ENCODE measurements at regions not wholly inside any gene's neighbourhood (a gene's known extent, or its start where the extent isn't known, plus 50 kb on each side); places are given as distances from the start of the nearest gene placed in this dataset.

- Mint-ChIP-seq H3K4me1 (ENCODE audit: low read depth, unreplicated experiment) (no peaks in the 10 kb centered on the region), H3K9me3 (ENCODE audit: low read depth, unreplicated experiment) (peaks cover 2% of the 10 kb centered on the region), H3K27ac (ENCODE audit: unreplicated experiment) (no peak overlapping the region), H3K27me3 (ENCODE audit: unreplicated experiment) (no peaks in the 10 kb centered on the region), H3K4me3 (ENCODE audit: low read depth, unreplicated experiment) (no peak overlapping the region), H3K36me3 (ENCODE audit: insufficient read depth, unreplicated experiment) (no peaks in the 10 kb centered on the region)
- intact Hi-C loops (cut with micrococcal nuclease; ENCODE audit: unreplicated experiment): loop anchor here (10.0 kb wide), 1 partner anchor 161 kb away; no protein-coding TSS in a partner anchor
- BruUV-seq (replicated peaks): no TSS peak
- TF ChIP-seq, protein P1, sequence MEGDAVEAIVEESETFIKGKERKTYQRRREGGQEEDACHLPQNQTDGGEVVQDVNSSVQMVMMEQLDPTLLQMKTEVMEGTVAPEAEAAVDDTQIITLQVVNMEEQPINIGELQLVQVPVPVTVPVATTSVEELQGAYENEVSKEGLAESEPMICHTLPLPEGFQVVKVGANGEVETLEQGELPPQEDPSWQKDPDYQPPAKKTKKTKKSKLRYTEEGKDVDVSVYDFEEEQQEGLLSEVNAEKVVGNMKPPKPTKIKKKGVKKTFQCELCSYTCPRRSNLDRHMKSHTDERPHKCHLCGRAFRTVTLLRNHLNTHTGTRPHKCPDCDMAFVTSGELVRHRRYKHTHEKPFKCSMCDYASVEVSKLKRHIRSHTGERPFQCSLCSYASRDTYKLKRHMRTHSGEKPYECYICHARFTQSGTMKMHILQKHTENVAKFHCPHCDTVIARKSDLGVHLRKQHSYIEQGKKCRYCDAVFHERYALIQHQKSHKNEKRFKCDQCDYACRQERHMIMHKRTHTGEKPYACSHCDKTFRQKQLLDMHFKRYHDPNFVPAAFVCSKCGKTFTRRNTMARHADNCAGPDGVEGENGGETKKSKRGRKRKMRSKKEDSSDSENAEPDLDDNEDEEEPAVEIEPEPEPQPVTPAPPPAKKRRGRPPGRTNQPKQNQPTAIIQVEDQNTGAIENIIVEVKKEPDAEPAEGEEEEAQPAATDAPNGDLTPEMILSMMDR (IDR thresholded peaks at IDR 0.05; ENCODE audit: unreplicated experiment): no peak
- CTCF ChIA-PET: no interaction called here
- no peak for DNase-seq
Observed at GRCh38 chr2:175576270-175576669, 394.8 kb upstream of the ATP5MC3 start.

DNA sequence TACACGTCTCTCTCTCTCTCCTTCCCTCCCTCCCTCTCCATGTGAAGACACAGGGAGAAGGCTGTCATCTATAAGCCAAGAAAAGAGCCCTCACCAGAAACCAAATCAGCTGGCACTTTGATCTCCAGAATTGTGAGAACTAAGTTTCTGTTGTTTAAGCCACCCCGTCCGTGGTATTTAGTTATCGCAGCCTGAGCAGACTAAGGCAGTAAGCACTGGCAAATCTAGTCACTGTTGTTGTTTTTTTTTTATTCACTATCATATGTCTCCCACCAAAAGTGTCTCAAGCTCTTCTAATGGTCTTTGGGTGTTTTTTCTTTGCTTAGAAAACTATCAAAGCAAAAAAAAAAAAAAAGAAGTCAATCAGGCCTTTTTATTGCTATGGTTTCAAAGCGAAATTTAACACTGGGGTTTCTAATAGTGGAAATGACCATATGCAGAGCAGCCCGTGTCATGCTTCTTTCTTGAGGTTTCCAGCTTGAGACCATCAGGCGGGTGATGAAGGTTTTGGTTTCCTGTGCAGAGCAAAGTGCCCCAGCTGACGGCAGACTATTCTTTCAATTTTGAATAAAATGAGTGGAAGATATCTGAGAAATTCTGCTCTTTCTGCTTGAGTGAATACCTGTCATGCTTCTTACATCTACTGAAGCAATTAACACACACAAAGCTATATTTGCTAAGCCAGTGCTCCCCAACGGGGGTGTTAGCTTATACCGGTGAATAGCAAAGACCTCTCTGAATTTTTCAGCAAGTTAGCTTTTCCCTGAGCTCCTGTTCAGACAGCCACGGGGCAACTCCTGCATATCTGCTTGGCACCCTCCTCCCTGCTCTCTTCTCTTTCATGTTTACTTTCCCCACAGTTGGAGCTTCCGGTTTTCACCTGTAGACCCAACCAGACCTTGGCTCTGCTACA, 394.1 kb upstream of the ATP5MC3 start:
- CTCF ChIA-PET: no interaction called here
- intact Hi-C loops (cut with micrococcal nuclease; ENCODE audit: unreplicated experiment): loop anchor here (10.0 kb wide), 1 partner anchor 161 kb away; no protein-coding TSS in a partner anchor
- H3K4me1 Mint-ChIP-seq (ENCODE audit: low read depth, unreplicated experiment): no peaks in the 10 kb centered on the region

DNA sequence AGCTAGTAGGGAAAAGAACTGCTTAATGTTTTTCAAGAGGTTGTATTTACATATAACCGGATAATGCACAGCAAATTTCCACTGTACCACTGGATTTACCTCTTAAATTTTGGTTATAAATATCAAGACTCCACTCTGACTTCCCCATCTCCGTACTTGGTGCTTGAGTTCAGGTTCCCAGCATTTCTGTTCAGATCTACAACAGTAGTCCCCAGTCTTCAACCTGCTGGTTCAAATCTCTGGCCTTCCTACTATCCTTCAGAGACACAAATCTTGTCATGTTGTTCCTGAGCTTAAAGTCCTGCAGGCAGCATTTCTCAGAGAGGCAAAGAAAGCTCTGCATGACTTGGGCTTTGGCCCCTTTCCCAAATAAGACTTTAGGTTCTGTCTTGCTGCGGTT, 392.6 kb upstream of the ATP5MC3 start:
- H3K4me1 Mint-ChIP-seq (ENCODE audit: low read depth, unreplicated experiment): no peaks in the 10 kb centered on the region
- H3K36me3 Mint-ChIP-seq (ENCODE audit: insufficient read depth, unreplicated experiment): no peaks in the 10 kb centered on the region
- CTCF ChIA-PET: no interaction called here
- no peak for DNase-seq
- H3K27ac Mint-ChIP-seq (ENCODE audit: unreplicated experiment): no peak overlapping the region
- no peaks in the 10 kb centered on the region for H3K9me3 Mint-ChIP-seq (ENCODE audit: low read depth, unreplicated experiment)
- TF ChIP-seq, protein P1 (IDR thresholded peaks at IDR 0.05; ENCODE audit: unreplicated experiment): no peak
- intact Hi-C loops (cut with micrococcal nuclease; ENCODE audit: unreplicated experiment): loop anchor here (10.0 kb wide), 1 partner anchor 159 kb away; no protein-coding TSS in a partner anchor
- H3K4me3 Mint-ChIP-seq (ENCODE audit: low read depth, unreplicated experiment): no peak overlapping the region
- no TSS peak for BruUV-seq (replicated peaks)
- H3K27me3 Mint-ChIP-seq (ENCODE audit: unreplicated experiment): no peaks in the 10 kb centered on the region

More for the DNA sequence above, 394.1 kb upstream of the ATP5MC3 start:
- no peak for DNase-seq
- Mint-ChIP-seq H3K27me3 (ENCODE audit: unreplicated experiment) (no peaks in the 10 kb centered on the region), H3K36me3 (ENCODE audit: insufficient read depth, unreplicated experiment) (no peaks in the 10 kb centered on the region), H3K4me3 (ENCODE audit: low read depth, unreplicated experiment) (no peak overlapping the region), H3K9me3 (ENCODE audit: low read depth, unreplicated experiment) (peaks cover 2% of the 10 kb centered on the region), H3K27ac (ENCODE audit: unreplicated experiment) (no peak overlapping the region)
- no TSS peak for BruUV-seq (replicated peaks)
- TF ChIP-seq, protein P1 (IDR thresholded peaks at IDR 0.05; ENCODE audit: unreplicated experiment): no peak

DNA sequence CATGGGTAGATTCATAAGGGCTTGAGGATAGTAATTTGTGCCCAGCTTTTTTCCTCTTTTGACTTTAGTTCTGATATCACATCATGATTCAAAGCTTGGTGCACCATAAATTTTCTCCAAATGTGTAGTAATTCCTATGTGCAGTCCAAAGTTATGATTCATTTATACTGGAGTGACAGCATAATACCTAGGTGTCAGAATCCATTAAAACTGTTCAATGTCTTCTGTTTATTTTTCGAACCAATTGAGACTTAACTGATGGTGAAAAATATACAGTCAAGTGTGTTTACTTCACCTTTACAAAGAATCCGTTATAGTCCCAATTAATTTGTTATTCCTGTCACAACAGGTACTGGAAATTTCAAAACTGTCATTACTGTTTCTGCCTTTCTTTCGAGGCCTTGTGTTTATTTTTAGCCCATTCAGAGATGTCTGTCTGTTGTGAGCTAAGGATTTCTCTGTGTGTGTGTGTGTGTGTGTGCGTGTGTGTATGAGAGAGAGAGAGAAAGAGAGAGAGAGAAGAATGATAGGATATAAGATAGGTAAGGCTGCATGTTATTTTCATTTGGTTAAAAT, 389.7 kb upstream of the ATP5MC3 start:
- no peaks in the 10 kb centered on the region for H3K27me3 Mint-ChIP-seq (ENCODE audit: unreplicated experiment)
- CTCF ChIA-PET: no interaction called here
- TF ChIP-seq, protein P1 (IDR thresholded peaks at IDR 0.05; ENCODE audit: unreplicated experiment): no peak
- DNase-seq: no peak
- no TSS peak for BruUV-seq (replicated peaks)
- no peak overlapping the region for H3K27ac Mint-ChIP-seq (ENCODE audit: unreplicated experiment)
- H3K36me3 Mint-ChIP-seq (ENCODE audit: insufficient read depth, unreplicated experiment): no peaks in the 10 kb centered on the region
- peaks cover 8% of the 10 kb centered on the region for H3K4me1 Mint-ChIP-seq (ENCODE audit: low read depth, unreplicated experiment)
- intact Hi-C loops (cut with micrococcal nuclease; ENCODE audit: unreplicated experiment): loop anchor here (10.0 kb wide), 1 partner anchor 156 kb away; no protein-coding TSS in a partner anchor
- H3K9me3 Mint-ChIP-seq (ENCODE audit: low read depth, unreplicated experiment): no peaks in the 10 kb centered on the region
- H3K4me3 Mint-ChIP-seq (ENCODE audit: low read depth, unreplicated experiment): no peak overlapping the region
